ENCODE measurements at regions not wholly inside any gene's neighbourhood (a gene's known extent, or its start where the extent isn't known, plus 50 kb on each side); places are given as distances from the start of the nearest gene placed in this dataset.

GRCh38 chr14:86541972-86542371 lies 1012.0 kb downstream of the FLRT2 start:
- no peak for DNase-seq

- DNase-seq: no peak
Observed at GRCh38 chr14:86540636-86541247, 1010.8 kb downstream of the FLRT2 start.

GRCh38 chr14:86539361-86540070 lies 1009.6 kb downstream of the FLRT2 start:
- DNase-seq: no peak

GRCh38 chr14:86533834-86534233 lies 1003.9 kb downstream of the FLRT2 start:
- DNase-seq: no peak

- DNase-seq: no peak
Observed at GRCh38 chr14:86532219-86532618, 1002.3 kb downstream of the FLRT2 start.

GRCh38 chr14:86530457-86530856 lies 1000.5 kb downstream of the FLRT2 start:
- DNase-seq: no peak

GRCh38 chr14:86527312-86527711 lies 997.4 kb downstream of the FLRT2 start:
- DNase-seq: no peak

GRCh38 chr14:86525673-86526072 lies 995.7 kb downstream of the FLRT2 start:
- DNase-seq: no peak

- DNase-seq: no peak
Observed at GRCh38 chr14:86521843-86522242, 991.9 kb downstream of the FLRT2 start.

- no peak for DNase-seq
Observed at GRCh38 chr14:86521031-86521730, 991.2 kb downstream of the FLRT2 start.

GRCh38 chr14:86518298-86518697 lies 988.4 kb downstream of the FLRT2 start:
- no peak for DNase-seq

GRCh38 chr14:86515195-86515594 lies 985.3 kb downstream of the FLRT2 start:
- DNase-seq: no peak

GRCh38 chr14:86513564-86513963 lies 983.6 kb downstream of the FLRT2 start:
- DNase-seq: no peak

- DNase-seq: no peak
Observed at GRCh38 chr14:86513056-86513455, 983.1 kb downstream of the FLRT2 start.

- DNase-seq: no peak
Observed at GRCh38 chr14:86510491-86510890, 980.5 kb downstream of the FLRT2 start.

GRCh38 chr14:86505808-86506207 lies 975.9 kb downstream of the FLRT2 start:
- DNase-seq: no peak

GRCh38 chr14:86501611-86502010 lies 971.7 kb downstream of the FLRT2 start:
- no peak for DNase-seq

GRCh38 chr14:86491743-86492142 lies 961.8 kb downstream of the FLRT2 start:
- no peak for DNase-seq

GRCh38 chr14:86481104-86481503 lies 951.2 kb downstream of the FLRT2 start:
- no peak for DNase-seq

- no peak for DNase-seq
Observed at GRCh38 chr14:86464341-86464740, 934.4 kb downstream of the FLRT2 start.

- DNase-seq: no peak
Observed at GRCh38 chr14:86462193-86462753, 932.3 kb downstream of the FLRT2 start.

- DNase-seq: no peak
Observed at GRCh38 chr14:86457481-86458135, 927.7 kb downstream of the FLRT2 start.

- no peak for DNase-seq
Observed at GRCh38 chr14:86450085-86450484, 920.1 kb downstream of the FLRT2 start.
